ENCODE measurements at regions not wholly inside any gene's neighbourhood (a gene's known extent, or its start where the extent isn't known, plus 50 kb on each side); places are given as distances from the start of the nearest gene placed in this dataset.

GRCh38 chr14:29391801-29392200 is 535.8 kb downstream of the PRKD1 start:
- TF ChIP-seq MZF1 (tag by site-specific recombination; IDR thresholded peaks at IDR 0.05; ENCODE audit: borderline replicate concordance) (no peak), ZNF654 (tag by site-specific recombination; IDR thresholded peaks at IDR 0.05; ENCODE audit: low read depth) (no peak), ZNF24 (tag by site-specific recombination; IDR thresholded peaks at IDR 0.05) (no peak), CTCF (tag by site-specific recombination; IDR thresholded peaks at IDR 0.05) (no peak), ZNF513 (tag by site-specific recombination; IDR thresholded peaks at IDR 0.05) (no peak), TSHZ1 (tag by site-specific recombination; IDR thresholded peaks at IDR 0.05; ENCODE audit: borderline replicate concordance) (no peak), ZFP37 (tag by site-specific recombination; IDR thresholded peaks at IDR 0.05) (no peak), ATF2 (tag by site-specific recombination; IDR thresholded peaks at IDR 0.05; ENCODE audit: low read depth) (no peak)
